MM.1S (cell line): ENCODE measurements at regions not wholly inside any gene's neighbourhood (a gene's known extent, or its start where the extent isn't known, plus 50 kb on each side); places are given as distances from the start of the nearest gene placed in this dataset.
"Not testable (repeated sequence)": the region's sequence is repeated elsewhere in the genome, so short reads cannot be mapped to it uniquely, and the experiment has no call there.

Experiments
- DNase-seq: peaks from one replicate; pipeline ENCODE4 v3.0.0-alpha.2; 2015
- H2AFZ ChIP-seq: fragments of 300-600 bp; sonication (generic); 2 replicates; pipeline ENCODE4 v1.6.0; 2016; ENCODE audit warnings: antibody characterized with exemption, low read length
- H3F3A ChIP-seq: fragments of 300-600 bp; sonication (generic); 2 replicates; pipeline ENCODE4 v1.6.1; 2016; ENCODE audit warnings: mild to moderate bottlenecking, antibody characterized with exemption, low read length, moderate library complexity, mixed read lengths; ENCODE audit not compliant: insufficient read depth
- H3K27ac ChIP-seq: fragments of 300-600 bp; sonication (generic); 2 replicates; pipeline ENCODE4 v1.5.1; 2016; ENCODE audit warnings: mild to moderate bottlenecking, low read length
- H3K27me3 ChIP-seq: fragments of 300-600 bp; sonication (generic); replicated peaks from 2 replicates; pipeline ENCODE4 v1.6.0; 2016; ENCODE audit warnings: low read length; ENCODE audit not compliant: insufficient read depth
- H3K36me3 ChIP-seq: fragments of 300-600 bp; sonication (generic); replicated peaks from 2 replicates; pipeline ENCODE4 v1.6.1; 2016; ENCODE audit warnings: mild to moderate bottlenecking, low read length, mixed read lengths; ENCODE audit not compliant: insufficient read depth
- H3K4me1 ChIP-seq: fragments of 300-600 bp; sonication (generic); 2 replicates; pipeline ENCODE4 v1.6.1; 2016; ENCODE audit warnings: low read length, mixed read lengths
- H3K4me2 ChIP-seq: fragments of 300-600 bp; sonication (generic); 2 replicates; pipeline ENCODE4 v1.6.0; 2016; ENCODE audit warnings: low read depth, low read length
- H3K4me3 ChIP-seq: fragments of 300-600 bp; sonication (generic); 2 replicates; pipeline ENCODE4 v1.5.1; 2016; ENCODE audit warnings: low read length, mixed read lengths
- H3K79me2 ChIP-seq: fragments of 300-600 bp; sonication (generic); 2 replicates; pipeline ENCODE4 v1.6.1; 2016; ENCODE audit warnings: mixed run types, low read length, mixed read lengths
- H3K9ac ChIP-seq: fragments of 300-600 bp; sonication (generic); 2 replicates; pipeline ENCODE4 v1.6.1; 2016; ENCODE audit warnings: low read length, mixed read lengths
- H3K9me2 ChIP-seq: fragments of 300-600 bp; sonication (generic); replicated peaks from 2 replicates; pipeline ENCODE4 v1.6.1; 2016; ENCODE audit warnings: mild to moderate bottlenecking, low read length, mixed read lengths; ENCODE audit not compliant: insufficient read depth
- H3K9me3 ChIP-seq: fragments of 300-600 bp; sonication (generic); replicated peaks from 2 replicates; pipeline ENCODE4 v1.6.1; 2016; ENCODE audit warnings: mild to moderate bottlenecking, low read length, mixed read lengths; ENCODE audit not compliant: insufficient read depth
- H4K20me1 ChIP-seq: fragments of 300-600 bp; sonication (generic); 2 replicates; pipeline ENCODE4 v1.6.1; 2016; ENCODE audit warnings: mild to moderate bottlenecking, low read length, moderate library complexity, mixed read lengths; ENCODE audit not compliant: insufficient read depth
- EZH2 ChIP-seq: fragments of 300-600 bp; sonication (generic); optimal IDR thresholded peaks from 2 replicates; pipeline ENCODE3; 2017; ENCODE audit warnings: low read depth, mild to moderate bottlenecking, antibody characterized with exemption, low read length, mixed read lengths
- EZH2phosphoT487 ChIP-seq: fragments of 300-600 bp; sonication (generic); IDR thresholded peaks from 2 replicates; pipeline ENCODE4 v1.6.1; 2018; ENCODE audit warnings: antibody characterized with exemption, low read length
- TF ChIP-seq, protein P1 (sequence below): fragments of 300-600 bp; sonication (generic); IDR thresholded peaks from 2 replicates; pipeline ENCODE4 v1.5.1; 2016; ENCODE audit warnings: antibody characterized with exemption, low read length, mixed read lengths

DNA sequence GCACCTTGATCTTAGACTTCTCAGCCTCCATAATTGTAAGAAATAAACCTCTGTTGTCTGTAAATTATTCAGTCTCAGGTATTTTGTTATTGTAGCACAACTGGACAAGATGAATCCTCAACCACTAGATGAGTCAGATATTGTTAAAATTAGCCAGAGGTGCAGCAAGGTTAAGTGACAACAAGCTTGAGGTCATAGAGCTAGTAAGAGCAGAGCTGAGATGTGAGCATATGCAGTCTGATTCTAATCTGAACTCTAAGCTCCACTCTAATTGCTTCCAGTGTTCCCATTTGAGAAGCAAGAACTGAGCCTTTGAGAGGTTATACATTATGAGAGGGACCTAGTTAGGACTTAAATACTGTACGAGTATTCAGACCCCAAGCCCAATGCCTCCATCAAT lies 93.1 kb downstream of the FZD1 start:
- Histone ChIP-seq H3K79me2 (no peaks in the 10 kb centered on the region), H3K4me2 (no peak overlapping the region), H2AFZ (no peak overlapping the region), H3K4me1 (no peaks in the 10 kb centered on the region), H3K27me3 (no peaks in the 10 kb centered on the region), H3K9ac (no peak overlapping the region), H4K20me1 (no peaks in the 10 kb centered on the region), H3K9me3 (no peaks in the 10 kb centered on the region), H3K9me2 (no peaks in the 10 kb centered on the region), H3K27ac (no peak overlapping the region), H3F3A (no peaks in the 10 kb centered on the region), H3K4me3 (no peak overlapping the region), H3K36me3 (no peaks in the 10 kb centered on the region)
- TF ChIP-seq EZH2phosphoT487 = no peak
- TF ChIP-seq, protein P1, sequence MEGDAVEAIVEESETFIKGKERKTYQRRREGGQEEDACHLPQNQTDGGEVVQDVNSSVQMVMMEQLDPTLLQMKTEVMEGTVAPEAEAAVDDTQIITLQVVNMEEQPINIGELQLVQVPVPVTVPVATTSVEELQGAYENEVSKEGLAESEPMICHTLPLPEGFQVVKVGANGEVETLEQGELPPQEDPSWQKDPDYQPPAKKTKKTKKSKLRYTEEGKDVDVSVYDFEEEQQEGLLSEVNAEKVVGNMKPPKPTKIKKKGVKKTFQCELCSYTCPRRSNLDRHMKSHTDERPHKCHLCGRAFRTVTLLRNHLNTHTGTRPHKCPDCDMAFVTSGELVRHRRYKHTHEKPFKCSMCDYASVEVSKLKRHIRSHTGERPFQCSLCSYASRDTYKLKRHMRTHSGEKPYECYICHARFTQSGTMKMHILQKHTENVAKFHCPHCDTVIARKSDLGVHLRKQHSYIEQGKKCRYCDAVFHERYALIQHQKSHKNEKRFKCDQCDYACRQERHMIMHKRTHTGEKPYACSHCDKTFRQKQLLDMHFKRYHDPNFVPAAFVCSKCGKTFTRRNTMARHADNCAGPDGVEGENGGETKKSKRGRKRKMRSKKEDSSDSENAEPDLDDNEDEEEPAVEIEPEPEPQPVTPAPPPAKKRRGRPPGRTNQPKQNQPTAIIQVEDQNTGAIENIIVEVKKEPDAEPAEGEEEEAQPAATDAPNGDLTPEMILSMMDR = no peak
- TF ChIP-seq EZH2 = no peak
- no peak for DNase-seq

DNA sequence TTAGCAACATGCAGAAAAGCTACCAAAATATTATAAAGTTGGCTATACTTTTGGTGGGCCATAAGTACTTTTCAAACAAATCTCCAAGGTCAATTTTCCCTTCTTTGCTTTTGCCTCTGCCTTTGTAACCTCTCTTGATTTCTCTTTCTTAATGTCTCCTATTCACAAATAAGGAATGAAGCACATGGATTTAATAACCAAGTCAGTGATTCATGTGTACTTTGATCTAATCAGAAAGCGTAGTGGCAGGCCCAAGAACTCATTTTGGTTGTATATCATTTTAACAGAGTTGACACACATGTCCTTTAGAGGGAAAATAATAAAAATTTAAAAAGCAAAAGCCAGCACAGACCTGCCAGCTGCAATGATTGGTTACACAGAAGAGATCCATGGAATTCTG lies 93.7 kb downstream of the FZD1 start:
- no peak overlapping the region for H3K27ac ChIP-seq
- H3K27me3 ChIP-seq = no peaks in the 10 kb centered on the region

DNA sequence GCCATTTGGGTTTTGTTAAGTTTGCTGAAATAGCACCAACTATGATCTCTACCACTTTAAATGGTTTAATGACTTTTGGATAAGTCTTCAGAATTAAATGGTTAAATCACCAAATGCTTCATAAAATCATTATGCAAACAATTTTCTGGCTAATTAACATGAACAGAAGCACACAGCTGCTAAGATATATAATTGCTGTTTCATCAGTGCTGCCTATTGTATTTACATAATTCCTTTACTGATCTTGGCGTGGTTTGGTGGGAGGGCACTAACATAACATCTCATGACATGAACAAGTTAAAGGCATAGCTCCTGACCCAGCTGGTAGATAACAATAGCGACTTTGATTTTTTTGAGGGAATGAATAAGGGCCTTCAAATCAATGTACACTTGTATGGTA lies 94.1 kb downstream of the FZD1 start:
- no peak for DNase-seq
- H3K36me3 ChIP-seq = no peaks in the 10 kb centered on the region
- no peak overlapping the region for H3K4me3 ChIP-seq
- H4K20me1 ChIP-seq = no peaks in the 10 kb centered on the region
- no peaks in the 10 kb centered on the region for H3F3A ChIP-seq
- H3K4me2 ChIP-seq = no peak overlapping the region
- H2AFZ ChIP-seq = no peak overlapping the region
- TF ChIP-seq, protein P1 = no peak
- TF ChIP-seq EZH2 (no peak), EZH2phosphoT487 (no peak)
- H3K9me3 ChIP-seq = no peaks in the 10 kb centered on the region
- H3K9me2 ChIP-seq = no peaks in the 10 kb centered on the region
- H3K27ac ChIP-seq = no peak overlapping the region
- H3K9ac ChIP-seq = no peak overlapping the region
- H3K79me2 ChIP-seq = no peaks in the 10 kb centered on the region
- H3K4me1 ChIP-seq = no peaks in the 10 kb centered on the region
- H3K27me3 ChIP-seq = no peaks in the 10 kb centered on the region

More for the DNA sequence above, 93.7 kb downstream of the FZD1 start:
- no peaks in the 10 kb centered on the region for H3K9me2 ChIP-seq
- no peaks in the 10 kb centered on the region for H3F3A ChIP-seq
- no peak overlapping the region for H3K4me2 ChIP-seq
- H3K4me1 ChIP-seq = no peaks in the 10 kb centered on the region
- no peak overlapping the region for H3K9ac ChIP-seq
- TF ChIP-seq EZH2phosphoT487 (no peak), EZH2 (no peak)
- TF ChIP-seq, protein P1 = no peak
- no peaks in the 10 kb centered on the region for H4K20me1 ChIP-seq
- H2AFZ ChIP-seq = no peak overlapping the region
- no peaks in the 10 kb centered on the region for H3K9me3 ChIP-seq
- H3K4me3 ChIP-seq = no peak overlapping the region
- H3K79me2 ChIP-seq = no peaks in the 10 kb centered on the region
- no peaks in the 10 kb centered on the region for H3K36me3 ChIP-seq
- DNase-seq = no peak

DNA sequence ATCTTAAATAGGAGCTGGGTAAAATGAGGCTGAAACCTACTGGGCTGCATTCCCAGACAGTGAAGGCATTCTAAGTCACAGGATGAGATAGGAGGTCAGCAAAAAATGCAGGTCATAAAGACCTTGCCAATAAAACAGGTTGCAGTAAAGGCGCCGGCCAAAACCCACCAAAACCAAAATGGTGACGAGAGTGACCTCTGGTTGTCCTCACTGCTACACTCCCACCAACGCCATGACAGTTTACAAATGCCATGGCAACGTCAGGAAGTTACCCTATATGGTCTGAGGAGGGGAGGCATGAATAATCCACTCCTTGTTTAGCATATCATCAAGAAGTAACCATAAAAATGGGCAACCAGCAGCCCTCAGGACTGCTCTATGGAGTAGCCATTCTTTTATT lies 100.9 kb downstream of the FZD1 start:
- not testable (repeated sequence) for H3K9ac ChIP-seq, H3F3A ChIP-seq, H2AFZ ChIP-seq, H3K9me2 ChIP-seq, DNase-seq, H3K36me3 ChIP-seq, H3K9me3 ChIP-seq, H4K20me1 ChIP-seq, H3K27me3 ChIP-seq, H3K4me2 ChIP-seq, H3K4me1 ChIP-seq, H3K4me3 ChIP-seq, H3K27ac ChIP-seq, H3K79me2 ChIP-seq
